GM12865 (cell line): ENCODE measurements at regions not wholly inside any gene's neighbourhood (a gene's known extent, or its start where the extent isn't known, plus 50 kb on each side); places are given as distances from the start of the nearest gene placed in this dataset.

Source experiments
- DNase-seq: peaks from one replicate; pipeline ENCODE4 v3.0.0; 2010; ENCODE audit warnings: low read depth
- H3K4me3 ChIP-seq: 2 replicates; pipeline ENCODE4 v1.5.1; 2011; ENCODE audit warnings: mild to moderate bottlenecking, low read depth, low read length, control low read depth
- TF ChIP-seq, protein P1 (sequence below): IDR thresholded peaks from 2 replicates; pipeline ENCODE4 v1.5.1; 2011; ENCODE audit warnings: low read length, control low read depth, low read depth, inconsistent platforms; ENCODE audit not compliant: insufficient read depth; ENCODE audit errors: missing control alignments

DNA sequence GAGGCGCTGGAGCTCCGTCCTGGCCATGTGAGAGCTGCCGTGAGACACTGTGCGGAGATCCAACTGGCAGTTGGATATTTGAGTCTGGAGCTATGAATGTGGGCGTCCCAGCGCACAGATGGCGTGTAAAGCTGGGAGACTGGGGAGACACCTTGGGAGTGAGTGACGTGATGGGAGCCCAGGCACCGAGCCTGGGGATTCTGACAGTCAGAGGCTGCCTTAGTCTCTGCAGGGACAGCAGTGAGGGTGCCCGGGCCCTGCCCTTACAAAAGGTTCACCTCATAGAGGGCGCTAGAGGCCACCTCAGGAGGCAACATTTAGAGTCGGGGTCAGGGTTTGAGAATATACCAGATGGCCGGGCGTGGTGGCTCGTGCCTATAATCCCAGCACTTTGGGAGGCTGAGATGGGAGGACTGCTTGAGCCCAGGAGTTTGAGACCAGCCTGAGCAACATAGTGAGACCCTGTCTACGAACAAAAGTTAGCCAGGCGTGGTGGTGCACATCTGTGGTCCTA lies 194.1 kb upstream of the GSE1 start:
- H3K4me3 ChIP-seq = no peak overlapping the region
- DNase-seq = no peak
- TF ChIP-seq, protein P1, sequence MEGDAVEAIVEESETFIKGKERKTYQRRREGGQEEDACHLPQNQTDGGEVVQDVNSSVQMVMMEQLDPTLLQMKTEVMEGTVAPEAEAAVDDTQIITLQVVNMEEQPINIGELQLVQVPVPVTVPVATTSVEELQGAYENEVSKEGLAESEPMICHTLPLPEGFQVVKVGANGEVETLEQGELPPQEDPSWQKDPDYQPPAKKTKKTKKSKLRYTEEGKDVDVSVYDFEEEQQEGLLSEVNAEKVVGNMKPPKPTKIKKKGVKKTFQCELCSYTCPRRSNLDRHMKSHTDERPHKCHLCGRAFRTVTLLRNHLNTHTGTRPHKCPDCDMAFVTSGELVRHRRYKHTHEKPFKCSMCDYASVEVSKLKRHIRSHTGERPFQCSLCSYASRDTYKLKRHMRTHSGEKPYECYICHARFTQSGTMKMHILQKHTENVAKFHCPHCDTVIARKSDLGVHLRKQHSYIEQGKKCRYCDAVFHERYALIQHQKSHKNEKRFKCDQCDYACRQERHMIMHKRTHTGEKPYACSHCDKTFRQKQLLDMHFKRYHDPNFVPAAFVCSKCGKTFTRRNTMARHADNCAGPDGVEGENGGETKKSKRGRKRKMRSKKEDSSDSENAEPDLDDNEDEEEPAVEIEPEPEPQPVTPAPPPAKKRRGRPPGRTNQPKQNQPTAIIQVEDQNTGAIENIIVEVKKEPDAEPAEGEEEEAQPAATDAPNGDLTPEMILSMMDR = no peak

DNA sequence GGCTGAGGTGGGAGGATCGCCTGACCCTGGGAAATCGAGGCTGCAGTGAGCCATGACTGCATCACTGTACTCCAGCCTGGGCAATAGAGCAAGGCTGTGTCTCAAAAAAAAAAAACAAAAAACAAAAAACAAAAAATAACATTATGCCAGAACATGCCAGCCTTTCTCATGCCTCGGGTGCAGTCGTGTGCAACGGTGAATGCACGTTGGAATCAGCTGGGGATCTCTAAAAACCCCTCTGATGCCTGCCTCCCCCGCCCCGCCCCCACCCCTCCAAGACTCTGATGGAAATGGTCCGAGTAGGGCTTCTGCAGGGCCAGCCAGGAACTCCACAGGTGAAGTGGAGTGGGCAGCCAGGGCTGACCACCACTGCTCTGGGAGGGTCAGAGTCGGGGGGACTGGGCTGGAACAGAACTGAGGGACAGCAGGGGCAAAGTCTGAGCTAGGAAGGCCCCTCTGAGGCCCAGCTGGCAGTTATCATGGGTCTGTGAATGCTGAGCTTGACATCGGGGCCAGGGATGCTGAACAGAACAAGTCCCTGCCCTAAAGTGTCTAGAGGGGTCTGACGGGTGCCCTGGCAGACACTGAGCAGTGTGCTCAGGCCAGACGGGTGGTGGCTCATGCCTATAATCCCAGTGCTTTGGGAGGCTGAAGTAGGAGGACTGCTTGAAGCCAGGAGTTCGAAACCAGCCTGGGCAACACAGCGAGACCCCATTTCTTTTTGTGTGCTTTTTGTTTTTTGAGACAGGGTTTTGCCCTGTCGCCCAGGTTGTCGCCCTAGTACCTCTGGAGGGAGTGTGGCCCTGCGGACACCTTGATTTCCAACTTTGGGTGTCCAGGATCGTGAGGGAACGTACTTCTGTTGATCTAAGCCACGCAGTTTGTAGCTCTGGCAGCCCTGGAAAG lies 193.4 kb upstream of the GSE1 start:
- H3K4me3 ChIP-seq = no peak overlapping the region
- no peak for DNase-seq
- TF ChIP-seq, protein P1 = no peak

DNA sequence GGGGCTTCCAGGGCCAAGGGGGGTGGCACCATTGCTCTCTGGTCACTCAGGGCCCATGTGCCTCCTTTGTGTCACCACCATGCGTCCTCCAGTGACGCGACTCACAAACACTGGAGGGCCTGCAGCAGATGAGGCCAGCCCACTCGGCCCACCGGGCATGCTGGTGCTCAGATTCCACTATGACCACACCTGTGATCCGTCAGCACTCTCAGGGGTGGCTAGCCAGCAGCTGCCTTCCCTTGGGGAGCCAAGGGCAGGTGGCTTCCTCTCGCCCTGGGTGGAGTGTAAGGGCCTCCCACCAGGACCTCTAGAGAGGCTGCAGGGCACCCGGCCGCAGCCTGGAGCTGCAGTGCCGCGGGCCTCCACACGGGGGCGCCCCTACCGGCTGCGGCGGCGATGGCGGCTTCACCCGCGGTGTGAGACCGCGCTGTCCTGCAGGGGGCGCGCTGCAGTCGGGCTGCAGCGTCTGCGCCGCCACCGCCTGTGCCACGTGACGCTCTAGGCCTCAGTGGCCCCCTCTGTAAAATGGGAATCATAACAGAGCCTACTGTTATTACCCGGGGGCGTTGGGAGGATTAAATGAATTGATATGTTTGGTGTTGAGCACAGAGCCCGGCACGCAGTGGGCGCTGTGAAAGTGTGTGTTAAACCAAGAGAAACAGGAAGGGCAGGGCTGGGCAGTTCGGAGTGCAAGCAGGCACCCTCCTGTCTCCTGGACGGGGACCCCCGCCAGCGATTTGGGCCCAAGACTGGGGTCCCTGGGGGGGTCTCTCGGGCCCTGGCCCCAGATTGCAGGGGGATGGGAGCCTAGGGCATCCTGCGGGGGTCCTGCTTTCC lies 192.4 kb upstream of the GSE1 start:
- TF ChIP-seq, protein P1 = peak; percentile 96
- peak; percentile 71 for DNase-seq
- no peak overlapping the region for H3K4me3 ChIP-seq

DNA sequence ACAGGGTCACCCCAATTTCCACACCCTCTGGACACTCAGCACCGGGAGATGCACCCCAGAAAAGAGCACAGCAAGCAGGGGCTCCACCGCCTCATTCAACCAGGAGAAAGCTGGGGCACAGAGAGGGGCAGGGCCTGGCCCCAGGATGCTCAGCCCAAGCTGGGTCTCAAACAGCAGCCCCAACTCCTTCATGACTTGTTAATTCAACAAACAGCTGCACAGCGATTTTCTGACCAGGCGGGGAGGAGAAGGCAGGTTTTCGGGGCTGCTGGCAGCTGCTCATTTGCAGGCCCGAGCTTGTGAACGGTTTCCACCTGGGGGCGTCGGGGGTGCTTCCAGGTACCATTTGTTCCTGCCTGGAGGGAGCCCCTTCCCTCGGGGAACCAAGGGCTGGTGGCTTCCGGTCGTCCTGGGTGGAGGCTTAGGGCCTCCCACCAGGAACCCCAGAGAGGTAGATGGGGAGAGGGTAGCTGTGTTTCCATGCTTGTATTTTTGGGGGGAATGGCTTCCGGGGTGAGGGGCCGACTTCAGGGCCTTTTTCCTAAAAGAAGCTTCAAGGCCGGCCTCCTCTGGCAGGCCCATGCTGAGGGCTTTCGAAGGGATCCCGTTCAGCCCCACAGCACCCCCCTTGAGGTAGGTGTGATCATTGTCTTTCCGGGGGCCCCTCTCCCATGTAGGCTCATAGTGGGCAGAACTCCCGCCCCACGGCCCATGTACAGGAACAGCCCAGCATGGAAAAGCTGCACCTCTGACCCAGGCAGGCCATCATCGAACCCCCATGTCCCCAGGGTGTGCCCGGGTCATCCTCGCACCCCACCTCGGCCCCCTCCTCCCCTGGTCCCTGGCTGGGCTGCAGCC lies 191.6 kb upstream of the GSE1 start:
- TF ChIP-seq, protein P1 = no peak
- no peak for DNase-seq

DNA sequence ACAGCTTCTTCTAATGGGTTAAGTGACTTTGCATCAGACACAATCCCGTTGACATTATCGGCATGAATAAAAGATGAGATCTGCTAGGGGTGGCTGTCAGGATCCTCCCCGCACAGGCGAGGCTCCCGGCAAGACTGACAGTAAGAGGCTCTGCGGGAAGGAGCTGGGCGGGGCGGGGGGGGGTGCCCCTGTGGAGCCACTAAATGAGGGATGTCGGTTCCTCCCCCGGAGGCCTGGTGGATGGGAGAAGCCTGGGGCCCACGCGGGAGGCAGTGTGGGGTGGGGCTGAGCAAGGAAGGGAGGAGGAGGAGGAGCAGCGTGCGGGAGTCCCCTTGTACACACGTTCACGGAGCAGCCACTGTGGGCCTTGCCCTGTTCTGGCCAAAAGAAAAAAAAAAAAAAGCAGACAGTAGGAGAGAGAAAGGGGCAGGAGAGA lies 190.9 kb upstream of the GSE1 start:
- TF ChIP-seq, protein P1 = no peak
- no peak for DNase-seq
- no peak overlapping the region for H3K4me3 ChIP-seq

More for the DNA sequence above, 191.6 kb upstream of the GSE1 start:
- H3K4me3 ChIP-seq = no peak overlapping the region
